GM21529 (cell line): ENCODE measurements at regions not wholly inside any gene's neighbourhood (a gene's known extent, or its start where the extent isn't known, plus 50 kb on each side); places are given as distances from the start of the nearest gene placed in this dataset.
"Not testable (repeated sequence)": the region's sequence is repeated elsewhere in the genome, so short reads cannot be mapped to it uniquely, and the experiment has no call there.

ENCODE experiments used
- ATAC-seq: cut with Tn5 transposase; IDR thresholded peaks from one replicate; pipeline ENCODE4 v1.9.1; 2021; ENCODE audit not compliant: unreplicated experiment

DNA sequence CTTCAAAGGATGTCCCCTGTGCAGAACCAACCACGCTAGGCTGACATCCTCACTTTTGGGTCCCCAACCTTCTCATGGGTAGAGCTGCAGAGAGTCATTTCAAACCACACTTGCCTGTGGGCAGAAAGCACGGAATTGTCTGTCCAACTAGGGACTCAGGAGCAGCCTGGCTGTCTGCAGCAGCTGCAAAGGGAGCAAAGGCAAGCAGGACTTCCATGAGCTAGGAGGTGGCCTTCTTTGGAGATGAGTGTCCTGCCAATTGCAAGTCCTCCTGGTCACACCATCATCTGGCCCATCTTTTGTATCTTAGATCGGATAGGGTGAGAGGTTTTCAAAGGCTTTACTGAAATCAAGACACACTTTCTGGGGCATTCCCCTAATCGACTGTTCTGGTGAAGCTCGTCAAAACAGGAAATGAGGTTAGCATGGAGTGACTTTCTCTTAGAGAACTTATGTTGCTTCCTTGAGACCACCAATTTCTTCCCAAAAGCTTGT lies 222.3 kb upstream of the PLGLB2 start:
- ATAC-seq = peak; percentile 46

DNA sequence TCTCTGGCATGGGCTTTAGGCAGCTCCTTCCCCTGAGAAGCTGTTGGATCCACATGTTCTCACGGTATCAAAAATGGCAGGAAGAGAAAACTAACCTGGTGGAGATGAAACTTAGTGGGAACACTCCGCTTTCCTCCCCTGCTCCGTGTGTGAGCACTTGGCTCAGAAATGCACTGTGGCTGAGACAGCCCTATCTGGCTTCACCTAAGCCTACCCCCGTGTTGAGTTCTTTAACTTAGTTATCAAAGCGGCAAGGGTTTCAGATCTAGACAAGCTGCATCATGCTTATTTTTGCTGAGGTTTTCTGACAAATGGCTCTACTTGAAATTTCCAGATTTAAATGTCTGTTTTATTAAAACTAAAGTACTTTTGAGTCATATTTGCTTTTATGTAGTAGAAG lies 221.6 kb upstream of the PLGLB2 start:
- ATAC-seq = not testable (repeated sequence)

- ATAC-seq = not testable (repeated sequence)
These were observed 215.7 kb upstream of the PLGLB2 start for GRCh38 chr2:87531968-87532715.

GRCh38 chr2:87533390-87534272 lies 214.3 kb upstream of the PLGLB2 start:
- ATAC-seq = not testable (repeated sequence)

DNA sequence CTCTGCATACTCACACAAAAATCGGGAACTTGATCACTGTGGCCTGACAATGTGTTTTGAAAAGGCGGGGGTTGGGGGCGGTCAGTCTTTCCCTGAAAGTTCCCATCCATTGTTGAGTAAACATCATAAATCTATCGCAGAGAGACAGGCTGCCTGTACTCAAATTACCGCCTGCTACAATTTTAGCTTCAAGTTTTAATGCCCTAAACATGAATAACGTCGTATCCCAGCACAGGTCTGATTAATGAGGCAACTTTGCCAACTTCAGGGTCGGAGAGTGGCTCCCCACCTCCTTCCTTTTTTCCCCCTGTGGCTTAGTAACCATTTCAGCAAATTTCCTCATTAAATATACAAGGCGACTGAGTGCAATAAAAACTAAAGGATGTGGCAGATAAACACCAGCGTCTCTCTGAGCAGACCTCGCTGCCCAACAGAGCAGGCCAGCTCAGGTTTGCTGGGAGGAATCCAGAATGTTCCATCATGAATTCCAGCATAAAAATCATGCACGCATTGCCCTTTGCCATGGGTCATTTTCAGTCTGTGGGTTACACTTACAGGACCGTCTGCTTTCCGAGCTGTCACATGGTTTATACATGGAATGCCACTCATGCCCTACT lies 213.5 kb upstream of the PLGLB2 start:
- ATAC-seq = not testable (repeated sequence)

DNA sequence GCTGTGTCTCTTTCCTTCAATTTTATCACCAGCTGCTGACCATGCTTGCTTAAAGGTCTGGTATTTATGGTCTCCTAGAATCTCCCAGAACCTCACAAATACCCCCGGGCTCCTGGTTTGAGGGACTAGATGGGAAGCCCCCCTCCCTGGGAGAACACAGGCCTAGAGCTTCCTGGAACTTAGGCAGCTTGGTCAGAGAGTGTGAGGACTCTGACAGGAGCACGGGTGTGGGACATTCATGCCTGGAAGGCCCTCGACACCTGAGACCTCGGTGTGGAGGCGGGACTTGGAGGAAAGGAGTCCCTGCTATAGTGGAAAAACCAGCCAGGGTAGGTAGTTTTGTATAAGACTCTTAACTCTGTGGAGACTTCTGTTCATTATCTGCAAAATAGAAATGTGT lies 211.5 kb upstream of the PLGLB2 start:
- ATAC-seq = not testable (repeated sequence)

DNA sequence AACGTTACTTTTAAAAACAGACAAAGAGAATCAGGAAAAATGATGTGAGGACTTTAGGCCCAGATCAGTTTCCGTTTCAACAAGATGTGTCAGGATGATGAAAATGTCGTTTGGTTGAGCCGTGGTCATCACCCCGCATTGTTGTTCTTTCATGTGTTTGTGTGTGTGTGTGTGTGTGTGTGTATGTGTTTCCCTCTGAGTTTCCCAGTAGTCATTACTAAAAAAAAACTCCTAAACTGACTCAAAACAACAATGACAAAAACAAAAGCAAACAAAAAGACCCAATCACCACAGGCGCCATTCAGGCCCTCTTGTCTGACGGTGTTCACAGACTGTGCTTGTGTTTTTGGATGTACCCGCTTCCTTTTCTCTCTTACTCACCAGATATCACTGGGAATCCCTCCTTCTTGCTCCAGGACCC lies 210.6 kb upstream of the PLGLB2 start:
- ATAC-seq = not testable (repeated sequence)

GRCh38 chr2:87538268-87538667 lies 209.6 kb upstream of the PLGLB2 start:
- not testable (repeated sequence) for ATAC-seq

DNA sequence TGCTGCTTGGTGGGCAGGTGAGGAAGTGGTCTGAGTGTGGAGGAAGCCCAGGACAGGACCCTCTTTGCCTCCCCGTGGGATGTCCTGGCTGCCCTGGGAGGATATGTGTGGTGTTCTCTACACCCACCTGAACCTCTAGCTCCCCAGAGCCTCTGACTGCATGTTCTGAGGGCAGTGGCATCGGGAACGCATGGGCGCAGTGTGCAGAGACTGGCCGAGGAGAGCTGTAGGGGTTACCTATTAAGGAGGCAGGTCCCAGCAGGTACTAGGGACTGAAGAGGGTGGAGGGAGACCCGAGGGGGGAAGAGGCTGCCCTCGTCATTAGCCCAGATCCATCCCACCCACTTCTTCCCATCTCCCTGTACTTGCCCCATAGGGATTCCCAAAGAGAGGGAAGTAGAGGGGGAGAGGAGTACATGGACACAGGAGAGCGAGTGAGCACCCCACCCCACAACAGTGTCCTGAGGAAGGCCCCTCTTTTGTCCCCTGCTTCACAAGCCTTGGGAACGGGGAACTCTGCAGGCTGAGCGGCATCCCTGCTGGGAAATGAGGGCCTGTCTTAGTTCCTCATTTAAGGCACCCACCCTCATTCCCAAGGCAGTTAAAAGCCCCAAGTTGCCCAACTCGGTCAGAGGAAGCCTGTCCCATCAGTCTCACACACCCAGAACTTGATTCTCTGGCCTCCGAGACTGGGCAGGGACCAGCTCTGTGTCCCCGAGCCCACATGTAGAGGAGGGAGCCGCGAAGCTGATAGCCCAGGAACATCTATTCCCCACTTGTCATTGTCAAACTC lies 208.5 kb upstream of the PLGLB2 start:
- ATAC-seq = not testable (repeated sequence)

GRCh38 chr2:87540242-87540641 lies 207.6 kb upstream of the PLGLB2 start:
- ATAC-seq = not testable (repeated sequence)

- ATAC-seq = not testable (repeated sequence)
These were observed 205.2 kb upstream of the PLGLB2 start for GRCh38 chr2:87542599-87543174.

- not testable (repeated sequence) for ATAC-seq
These were observed 204.1 kb upstream of the PLGLB2 start for GRCh38 chr2:87543797-87544196.

- not testable (repeated sequence) for ATAC-seq
These were observed 200.8 kb upstream of the PLGLB2 start for GRCh38 chr2:87547106-87547505.

GRCh38 chr2:87547966-87548365 lies 199.9 kb upstream of the PLGLB2 start:
- not testable (repeated sequence) for ATAC-seq

GRCh38 chr2:87548681-87549536 lies 199.0 kb upstream of the PLGLB2 start:
- ATAC-seq = not testable (repeated sequence)

DNA sequence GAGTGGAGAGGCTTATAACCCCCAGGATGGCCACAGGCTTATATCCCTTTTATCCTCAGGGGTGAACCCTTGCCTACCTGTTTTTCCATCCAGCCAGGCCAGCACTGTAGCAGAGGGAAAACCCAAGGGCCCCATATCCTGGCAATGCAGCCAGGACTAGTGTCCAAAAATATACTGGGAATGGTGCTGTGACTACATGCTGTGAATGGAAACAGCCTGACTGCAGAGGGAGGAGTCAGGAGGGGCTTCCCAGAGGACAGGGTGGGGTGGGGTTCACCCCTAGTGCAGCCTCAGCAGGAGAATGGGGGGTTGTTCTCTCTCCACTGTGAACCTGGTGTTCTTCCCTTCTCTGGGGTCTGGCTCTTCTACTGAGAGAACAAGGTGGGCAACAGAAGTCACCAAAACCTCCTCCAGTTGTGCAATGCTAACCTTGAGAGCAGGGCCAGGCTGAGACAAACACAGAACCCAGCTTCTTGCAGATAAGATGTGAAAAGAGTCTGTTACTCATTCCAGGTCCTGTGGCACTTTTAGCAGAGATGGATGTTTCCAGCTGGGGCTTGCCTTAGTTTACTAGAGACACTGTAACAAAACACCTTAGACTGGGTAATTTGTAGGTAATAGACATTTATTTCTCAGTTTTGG lies 198.2 kb upstream of the PLGLB2 start:
- ATAC-seq = not testable (repeated sequence)

GRCh38 chr2:87554678-87555077 lies 193.2 kb upstream of the PLGLB2 start:
- ATAC-seq = not testable (repeated sequence)

DNA sequence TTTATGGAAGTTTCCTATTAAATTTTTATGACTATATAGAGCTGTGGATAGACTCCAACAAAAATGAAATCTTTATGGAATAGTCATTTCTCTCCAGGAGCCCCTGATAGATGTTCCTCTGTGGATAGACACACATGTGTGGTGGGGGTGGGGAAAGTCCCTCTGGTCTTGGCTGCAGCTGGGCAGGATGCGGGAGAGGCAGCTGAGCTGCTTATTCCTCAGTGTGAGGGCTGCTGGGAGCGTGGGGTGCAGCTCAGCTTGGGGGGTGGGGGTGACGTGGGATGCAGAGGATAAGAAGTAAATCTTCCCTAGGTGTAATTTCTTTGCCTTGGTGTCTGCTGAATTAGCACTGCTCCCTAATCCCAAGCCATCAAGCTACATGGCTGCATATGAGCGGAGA lies 192.8 kb upstream of the PLGLB2 start:
- ATAC-seq = not testable (repeated sequence)

DNA sequence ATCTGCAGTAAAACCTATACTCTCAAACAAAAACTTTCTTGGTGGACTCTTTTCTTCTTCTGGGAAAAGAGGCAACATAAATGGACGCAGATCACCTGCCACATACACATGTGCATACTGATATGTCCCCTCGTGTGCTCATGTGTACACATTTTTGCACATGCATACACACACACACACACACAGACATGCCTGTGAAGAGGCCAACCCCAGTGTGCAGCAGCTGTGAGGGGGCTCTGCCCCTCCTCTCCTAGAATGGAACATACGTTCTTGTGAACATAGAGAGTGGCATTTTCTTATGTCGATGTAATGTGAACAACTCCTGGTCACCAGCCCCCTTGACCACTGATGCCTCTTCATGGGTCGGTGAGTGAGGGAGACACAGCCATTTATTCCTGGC lies 188.9 kb upstream of the PLGLB2 start:
- not testable (repeated sequence) for ATAC-seq
